BJ (cell line): ENCODE measurements at regions not wholly inside any gene's neighbourhood (a gene's known extent, or its start where the extent isn't known, plus 50 kb on each side); places are given as distances from the start of the nearest gene placed in this dataset.

Source experiments
- CTCF ChIA-PET: fragments of 350-600 bp; formaldehyde crosslinking; extraction: SDS; loops from one replicate; lab custom pipeline; 2021; ENCODE audit warnings: antibody characterized with exemption, inconsistent platforms; lab: Yijun Ruan, JAX
- POLR2A ChIA-PET: fragments of 300-600 bp; sonication (Branson Sonifier 250); formaldehyde crosslinking; extraction: SDS; loops from one replicate; lab custom pipeline; 2021; ENCODE audit warnings: antibody characterized with exemption; lab: Charles Lee
- DNase-seq: peaks from one replicate; pipeline ENCODE4 v3.0.0-alpha.2; 2011; ENCODE audit warnings: low read depth
- H3K27me3 ChIP-seq: 2 replicates; pipeline ENCODE4 v1.6.0; 2011; ENCODE audit warnings: low read length; ENCODE audit not compliant: control insufficient read depth, insufficient read depth
- H3K36me3 ChIP-seq: 2 replicates; pipeline ENCODE4 v1.5.1; 2011; ENCODE audit warnings: low read length; ENCODE audit not compliant: control insufficient read depth, insufficient read depth
- H3K4me3 ChIP-seq: 2 replicates; pipeline ENCODE4 v1.5.1; 2011; ENCODE audit warnings: low read depth, mild to moderate bottlenecking, control low read depth, low read length
- TF ChIP-seq, protein P1 (sequence below): IDR thresholded peaks from 2 replicates; pipeline ENCODE4 v1.5.1; 2011; ENCODE audit warnings: low read depth, mild to moderate bottlenecking, control low read depth, inconsistent platforms, low read length, moderate library complexity; ENCODE audit not compliant: insufficient read depth

DNA sequence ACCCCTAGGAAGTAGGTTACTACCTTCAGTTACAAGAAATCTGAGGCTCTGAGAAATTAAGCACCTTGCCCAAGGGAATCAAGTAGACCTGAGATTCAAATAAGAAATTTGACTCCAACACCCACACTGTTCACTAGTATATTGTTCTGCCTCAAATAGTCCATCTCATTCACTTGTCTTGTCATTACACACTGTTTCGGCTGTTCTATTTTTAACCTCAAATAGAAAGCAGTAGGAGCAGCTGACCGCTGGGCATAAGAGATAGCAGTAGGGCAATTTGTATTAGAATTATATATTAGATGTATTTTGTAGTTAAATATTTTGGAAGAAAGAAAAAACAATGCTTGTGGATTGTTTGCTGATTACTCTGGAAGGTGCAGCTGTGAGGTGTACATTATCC lies 185.1 kb downstream of the INHBA start:
- H3K27me3 ChIP-seq = no peaks in the 10 kb centered on the region
- CTCF ChIA-PET = interaction anchor here (1.0 kb wide), 1 partner anchor 9 kb away, joined by 5 read pairs; no protein-coding TSS in a partner anchor
- no peak overlapping the region for H3K4me3 ChIP-seq
- H3K36me3 ChIP-seq = no peaks in the 10 kb centered on the region
- no peak for DNase-seq
- POLR2A ChIA-PET = no interaction called here
- TF ChIP-seq, protein P1, sequence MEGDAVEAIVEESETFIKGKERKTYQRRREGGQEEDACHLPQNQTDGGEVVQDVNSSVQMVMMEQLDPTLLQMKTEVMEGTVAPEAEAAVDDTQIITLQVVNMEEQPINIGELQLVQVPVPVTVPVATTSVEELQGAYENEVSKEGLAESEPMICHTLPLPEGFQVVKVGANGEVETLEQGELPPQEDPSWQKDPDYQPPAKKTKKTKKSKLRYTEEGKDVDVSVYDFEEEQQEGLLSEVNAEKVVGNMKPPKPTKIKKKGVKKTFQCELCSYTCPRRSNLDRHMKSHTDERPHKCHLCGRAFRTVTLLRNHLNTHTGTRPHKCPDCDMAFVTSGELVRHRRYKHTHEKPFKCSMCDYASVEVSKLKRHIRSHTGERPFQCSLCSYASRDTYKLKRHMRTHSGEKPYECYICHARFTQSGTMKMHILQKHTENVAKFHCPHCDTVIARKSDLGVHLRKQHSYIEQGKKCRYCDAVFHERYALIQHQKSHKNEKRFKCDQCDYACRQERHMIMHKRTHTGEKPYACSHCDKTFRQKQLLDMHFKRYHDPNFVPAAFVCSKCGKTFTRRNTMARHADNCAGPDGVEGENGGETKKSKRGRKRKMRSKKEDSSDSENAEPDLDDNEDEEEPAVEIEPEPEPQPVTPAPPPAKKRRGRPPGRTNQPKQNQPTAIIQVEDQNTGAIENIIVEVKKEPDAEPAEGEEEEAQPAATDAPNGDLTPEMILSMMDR = no peak

DNA sequence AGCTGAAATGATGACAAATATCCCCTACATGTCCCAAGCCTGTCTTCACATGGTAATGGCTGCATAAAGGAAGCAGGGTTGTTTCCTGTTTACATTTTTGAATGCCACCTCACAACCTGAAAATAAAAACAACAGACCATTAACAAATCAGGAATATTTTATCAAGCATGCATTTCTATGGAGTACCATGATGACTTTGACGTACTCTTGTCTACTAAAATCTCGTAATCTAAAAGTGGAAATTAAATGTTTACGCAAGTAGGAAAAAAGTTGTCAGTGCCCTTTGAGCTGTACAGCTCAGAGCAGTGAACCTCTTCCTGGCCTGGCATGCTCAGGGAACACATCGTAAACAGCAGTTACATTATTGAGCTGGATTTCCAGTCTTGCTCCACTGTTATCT lies 194.1 kb downstream of the INHBA start:
- Histone ChIP-seq H3K4me3 (no peak overlapping the region), H3K36me3 (no peaks in the 10 kb centered on the region), H3K27me3 (no peaks in the 10 kb centered on the region)
- POLR2A ChIA-PET = no interaction called here
- DNase-seq = no peak
- TF ChIP-seq, protein P1 = no peak
- CTCF ChIA-PET = interaction anchor here (1.0 to 1.3 kb wide), 2 partner anchors 9 to 10 kb away, joined by 3 to 5 read pairs; no protein-coding TSS in a partner anchor

DNA sequence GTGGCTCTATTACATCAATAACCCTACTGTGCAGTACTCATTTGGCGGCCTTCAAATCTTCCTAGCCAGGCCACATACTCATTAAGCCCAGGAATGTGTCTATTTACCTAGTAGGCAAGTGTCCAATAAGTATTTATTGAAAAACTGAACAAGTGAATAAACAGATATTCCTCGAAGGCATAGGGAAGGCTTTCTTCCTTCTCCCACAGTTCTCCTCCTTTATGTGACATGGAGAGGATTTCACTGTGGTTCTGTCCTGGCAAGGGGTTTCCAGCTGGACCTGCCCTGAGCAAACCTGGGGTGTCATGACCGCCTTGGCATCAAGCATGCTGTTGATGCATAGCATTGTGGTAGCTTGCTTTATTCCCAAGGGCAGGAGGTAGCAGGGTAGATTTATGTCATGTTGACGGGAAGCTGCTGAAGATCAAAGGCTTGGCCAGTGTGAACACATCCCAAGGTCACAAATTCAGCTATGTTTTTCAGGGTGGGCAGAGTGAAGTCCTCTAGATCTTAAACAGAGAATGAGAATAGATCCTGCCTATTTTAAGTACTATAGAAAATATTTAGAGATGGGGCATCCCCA lies 195.1 kb downstream of the INHBA start:
- DNase-seq = no peak
- Histone ChIP-seq H3K4me3 (no peak overlapping the region), H3K27me3 (no peaks in the 10 kb centered on the region), H3K36me3 (no peaks in the 10 kb centered on the region)
- ChIA-PET CTCF (interaction anchor here (1.3 kb wide), 1 partner anchor 10 kb away, joined by 5 read pairs; no protein-coding TSS in a partner anchor), POLR2A (no interaction called here)
- TF ChIP-seq, protein P1 = no peak

DNA sequence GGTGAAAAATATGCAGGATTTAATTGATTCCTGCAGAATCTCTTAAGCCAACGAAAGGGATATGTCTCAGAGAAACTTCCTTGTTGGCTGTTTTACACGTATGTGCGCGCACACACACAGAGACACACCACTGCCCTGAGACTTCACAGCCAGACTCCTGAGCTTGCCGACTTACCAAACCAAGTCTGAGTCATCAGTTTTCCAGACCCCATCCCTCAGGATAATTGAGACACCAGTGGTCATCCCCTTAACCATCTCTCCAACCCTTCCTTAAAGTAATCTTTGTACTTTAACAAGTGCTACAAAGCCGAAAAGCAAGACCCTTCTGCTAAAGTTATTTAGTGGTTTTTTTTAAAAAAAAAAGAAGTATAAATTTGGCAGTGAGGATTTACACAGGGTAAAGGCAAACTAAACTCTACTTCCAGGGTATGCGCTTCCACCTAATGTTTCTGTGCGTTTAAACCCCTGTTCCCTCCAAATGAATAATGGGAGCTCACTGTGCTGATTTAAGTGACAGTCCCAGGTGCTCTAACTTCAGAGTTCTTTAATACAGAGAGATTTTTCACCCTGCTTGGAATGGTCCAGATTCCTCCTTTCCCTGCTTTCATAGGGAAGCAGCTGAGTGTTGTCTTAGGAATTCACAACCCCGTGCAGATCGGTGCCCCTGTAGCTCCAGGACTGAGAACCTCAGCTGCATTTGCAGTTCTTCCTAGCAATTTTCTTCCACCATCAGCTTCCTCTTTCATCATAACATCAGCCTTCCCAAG lies 198.5 kb downstream of the INHBA start:
- Histone ChIP-seq H3K4me3 (no peak overlapping the region), H3K27me3 (no peaks in the 10 kb centered on the region), H3K36me3 (no peaks in the 10 kb centered on the region)
- ChIA-PET POLR2A (no interaction called here), CTCF (interaction anchor here (0.6 kb wide), 1 partner anchor 197 kb away, joined by 3 read pairs; no protein-coding TSS in a partner anchor)
- DNase-seq = no peak
- TF ChIP-seq, protein P1 = no peak

DNA sequence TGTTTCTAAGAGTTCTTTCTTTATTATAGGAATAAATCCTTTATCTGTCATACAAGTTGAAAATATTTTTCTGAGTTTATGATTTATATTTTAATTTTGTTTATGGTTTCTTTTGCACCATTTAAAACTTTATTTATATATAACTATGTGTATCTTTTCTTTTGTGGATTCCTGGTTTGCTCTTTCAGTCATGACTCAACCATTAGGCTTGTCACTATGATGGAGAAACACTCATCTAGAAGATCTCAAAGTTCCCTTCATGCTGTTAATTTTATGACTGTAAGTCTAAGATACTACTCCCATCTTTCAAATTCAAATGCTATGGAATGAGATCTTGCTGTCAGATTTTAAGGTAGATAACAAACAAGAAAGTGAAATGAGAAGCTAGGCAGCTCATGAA lies 199.5 kb downstream of the INHBA start:
- no peak for DNase-seq
- H3K27me3 ChIP-seq = no peaks in the 10 kb centered on the region
- no peaks in the 10 kb centered on the region for H3K36me3 ChIP-seq
- TF ChIP-seq, protein P1 = no peak
- ChIA-PET CTCF (no interaction called here), POLR2A (no interaction called here)
- H3K4me3 ChIP-seq = no peak overlapping the region
